H1 (cell line): ENCODE measurements at regions not wholly inside any gene's neighbourhood (a gene's known extent, or its start where the extent isn't known, plus 50 kb on each side); places are given as distances from the start of the nearest gene placed in this dataset.

Source experiments
- CTCF ChIA-PET: fragments of 300-600 bp; sonication (Branson Sonifier 250); formaldehyde crosslinking; loops from one replicate; lab custom pipeline; 2021; ENCODE audit not compliant: partially characterized antibody; lab: Charles Lee
- POLR2A ChIA-PET: fragments of 300-600 bp; sonication (Branson Sonifier 250); formaldehyde crosslinking; loops from one replicate; lab custom pipeline; 2021; ENCODE audit warnings: inconsistent platforms; ENCODE audit not compliant: partially characterized antibody; lab: Charles Lee
- DNase-seq, 2 experiments: peaks; one replicate each; pipeline versions ENCODE4 v3.0.0 to v3.0.0-alpha.2; 2010 to 2022; ENCODE audit warnings: low spot score in 2 of 2, low read depth in 1 of 2, mixed read lengths in 1 of 2
- FAIRE-seq: peaks from 2 replicates; lab custom pipeline; 2011; peaks lifted over from hg19 to GRCh38; lab: Jason Lieb, UNC
- H2AFZ ChIP-seq: 2 replicates; pipeline ENCODE4 v1.8.1; 2012; ENCODE audit warnings: low read length, inconsistent platforms
- H2AK5ac ChIP-seq: 2 replicates; pipeline ENCODE4 v1.6.1; 2013; ENCODE audit warnings: low read depth, low read length
- H2BK120ac ChIP-seq: replicated peaks from 2 replicates; pipeline ENCODE3; 2013; ENCODE audit warnings: low read depth, low read length, inconsistent platforms
- H2BK12ac ChIP-seq: 2 replicates; pipeline ENCODE4 v1.6.1; 2013; ENCODE audit warnings: low read depth, low read length
- H2BK15ac ChIP-seq: 2 replicates; pipeline ENCODE4 v1.6.1; 2013; ENCODE audit warnings: low read length
- H2BK20ac ChIP-seq: 2 replicates; pipeline ENCODE4 v1.6.1; 2013; ENCODE audit warnings: low read length
- H2BK5ac ChIP-seq: 2 replicates; pipeline ENCODE4 v1.6.1; 2013; ENCODE audit warnings: low read depth, low read length
- H3K14ac ChIP-seq: 2 replicates; pipeline ENCODE4 v1.6.1; 2013; ENCODE audit warnings: inconsistent platforms; ENCODE audit not compliant: insufficient read length
- H3K18ac ChIP-seq: 2 replicates; pipeline ENCODE4 v1.6.1; 2013; ENCODE audit warnings: low read length; ENCODE audit errors: extremely low read depth
- H3K23ac ChIP-seq: 2 replicates; pipeline ENCODE4 v1.6.1; 2013; ENCODE audit warnings: inconsistent platforms; ENCODE audit not compliant: insufficient read length
- H3K23me2 ChIP-seq: 2 replicates; pipeline ENCODE4 v1.6.1; 2013; ENCODE audit warnings: low read depth, low read length
- H3K27ac ChIP-seq: 2 replicates; pipeline ENCODE4 v1.6.1; 2011; ENCODE audit warnings: low read depth, low read length, inconsistent platforms
- H3K27me3 ChIP-seq, 4 experiments: replicated peaks in 1 of 4; 1 replicate in 1 of 4; 2 replicates in 3 of 4; pipeline versions ENCODE4 v1.6.1 to v1.8.1; 2011 to 2013; ENCODE audit warnings: low read length in 3 of 4, mild to moderate bottlenecking in 3 of 4, inconsistent platforms in 2 of 4, mixed read lengths in 2 of 4, moderate library complexity in 1 of 4; ENCODE audit not compliant: control insufficient read depth in 3 of 4, insufficient read depth in 3 of 4; ENCODE audit errors: extremely low read depth in 1 of 4
- H3K36me3 ChIP-seq, 4 experiments: 2 replicates each; pipeline versions ENCODE4 v1.6.1 to v1.8.1; 2011 to 2013; ENCODE audit warnings: mild to moderate bottlenecking in 4 of 4, low read length in 3 of 4, moderate library complexity in 2 of 4, control low read depth in 1 of 4, inconsistent platforms in 1 of 4; ENCODE audit not compliant: insufficient read depth in 4 of 4, control insufficient read depth in 2 of 4
- H3K4ac ChIP-seq: replicated peaks from 2 replicates; pipeline ENCODE3; 2013; ENCODE audit warnings: low read length, low read depth, mixed read lengths, inconsistent platforms; ENCODE audit not compliant: insufficient read length
- H3K4me1 ChIP-seq, 4 experiments: replicated peaks in 1 of 4; 1 replicate in 1 of 4; 2 replicates in 3 of 4; pipeline versions ENCODE4 v1.6.1 to v1.8.1; 2011 to 2013; ENCODE audit warnings: low read length in 3 of 4, inconsistent platforms in 2 of 4, mixed read lengths in 1 of 4; ENCODE audit not compliant: insufficient read depth in 4 of 4, control insufficient read depth in 3 of 4
- H3K4me2 ChIP-seq, 2 experiments: 2 replicates each; pipeline versions ENCODE4 v1.6.1 to v1.8.1; 2011 to 2013; ENCODE audit warnings: low read depth in 2 of 2, low read length in 2 of 2, control low read depth in 1 of 2, inconsistent platforms in 1 of 2, mild to moderate bottlenecking in 1 of 2; ENCODE audit not compliant: insufficient read depth in 1 of 2
- H3K4me3 ChIP-seq, 4 experiments: fragments of 200-600, 300-600 bp in 1 of 4; sonication (generic), shearing (Covaris generic), sonication (Bioruptor Twin) in 1 of 4; 2 replicates each; pipeline versions ENCODE4 v1.5.1 to v1.8.1; 2011 to 2016; ENCODE audit warnings: low read length in 4 of 4, low read depth in 3 of 4, control low read depth in 2 of 4, inconsistent platforms in 2 of 4, mild to moderate bottlenecking in 2 of 4, mixed read lengths in 1 of 4, moderate library complexity in 1 of 4; ENCODE audit not compliant: insufficient read depth in 2 of 4; ENCODE audit errors: extremely low read depth in 1 of 4
- H3K56ac ChIP-seq: replicated peaks from 2 replicates; pipeline ENCODE3; 2013; ENCODE audit warnings: low read depth, mild to moderate bottlenecking, mixed read lengths, low read length, inconsistent platforms; ENCODE audit not compliant: insufficient read length
- H3K79me1 ChIP-seq: 2 replicates; pipeline ENCODE4 v1.6.1; 2013; ENCODE audit warnings: low read depth, low read length, control low read depth
- H3K79me2 ChIP-seq, 2 experiments: 2 replicates each; pipeline versions ENCODE4 v1.6.1 to v1.8.1; 2012 to 2013; ENCODE audit warnings: low read length in 2 of 2, mild to moderate bottlenecking in 2 of 2, inconsistent platforms in 1 of 2; ENCODE audit not compliant: insufficient read depth in 2 of 2, control insufficient read depth in 1 of 2
- H3K9ac ChIP-seq, 4 experiments: replicated peaks in 1 of 4; 1 replicate in 1 of 4; 2 replicates in 3 of 4; pipeline versions ENCODE4 v1.6.1 to v1.8.1; 2011 to 2013; ENCODE audit warnings: low read depth in 3 of 4, low read length in 3 of 4, control low read depth in 2 of 4, mild to moderate bottlenecking in 2 of 4, moderate library complexity in 2 of 4, inconsistent platforms in 1 of 4; ENCODE audit errors: extremely low read depth in 1 of 4
- H3K9me3 ChIP-seq, 2 experiments: 2 replicates each; pipeline versions ENCODE4 v1.6.1 to v1.8.1; 2012 to 2013; ENCODE audit warnings: mild to moderate bottlenecking in 2 of 2, moderate library complexity in 2 of 2, control low read depth in 1 of 2, inconsistent platforms in 1 of 2, low read depth in 1 of 2, low read length in 1 of 2, mixed read lengths in 1 of 2; ENCODE audit not compliant: insufficient read depth in 2 of 2
- H4K20me1 ChIP-seq, 2 experiments: replicated peaks in 1 of 2; 2 replicates each; pipeline versions ENCODE3 to v1.8.1; 2011 to 2013; ENCODE audit warnings: inconsistent platforms in 2 of 2, low read length in 2 of 2, mild to moderate bottlenecking in 1 of 2; ENCODE audit not compliant: insufficient read depth in 2 of 2, control insufficient read depth in 1 of 2
- H4K5ac ChIP-seq: 2 replicates; pipeline ENCODE4 v1.6.1; 2013; ENCODE audit warnings: low read length, low read depth, mixed read lengths, inconsistent platforms; ENCODE audit not compliant: insufficient read length
- H4K8ac ChIP-seq: 2 replicates; pipeline ENCODE4 v1.8.0; 2013; ENCODE audit warnings: mild to moderate bottlenecking, moderate library complexity, low read length, inconsistent platforms; ENCODE audit not compliant: insufficient read depth; ENCODE audit errors: extremely low read depth
- H4K91ac ChIP-seq: replicated peaks from 2 replicates; pipeline ENCODE3; 2013; ENCODE audit warnings: low read length, mixed read lengths, inconsistent platforms; ENCODE audit not compliant: insufficient read length
- CBX5 ChIP-seq: fragments of 300-800, 300-1000 bp; sonication (generic); IDR thresholded peaks from 2 replicates; pipeline ENCODE4 v1.7.1; 2016; ENCODE audit warnings: antibody characterized with exemption, low read length, low read depth
- CHD2 ChIP-seq: IDR thresholded peaks from 2 replicates; pipeline ENCODE4 v1.6.1; 2012; ENCODE audit warnings: low read length, improper control_type of control experiment
- GABPA ChIP-seq: IDR thresholded peaks from 2 replicates; pipeline ENCODE4 v1.6.1; 2011; ENCODE audit warnings: mild to moderate bottlenecking, low read length, moderate library complexity, borderline replicate concordance; ENCODE audit not compliant: insufficient read depth
- JUN ChIP-seq: IDR thresholded peaks from 2 replicates; pipeline ENCODE4 v1.6.1; 2011; ENCODE audit warnings: low read depth, mild to moderate bottlenecking, improper control_type of control experiment, low read length
- KDM4A ChIP-seq: IDR thresholded peaks from one replicate; pipeline ENCODE4 v1.7.1; 2012; ENCODE audit warnings: low read depth, mild to moderate bottlenecking, moderate library complexity, low read length, inconsistent platforms; ENCODE audit not compliant: severe bottlenecking
- MAFK ChIP-seq: IDR thresholded peaks from 2 replicates; pipeline ENCODE4 v1.6.1; 2012; ENCODE audit warnings: low read depth, mild to moderate bottlenecking, improper control_type of control experiment, low read length
- POLR2AphosphoS5 ChIP-seq: IDR thresholded peaks from 2 replicates; pipeline ENCODE4 v1.6.1; 2011; ENCODE audit warnings: low read depth, low read length
- SIX5 ChIP-seq: IDR thresholded peaks from 2 replicates; pipeline ENCODE4 v1.6.1; 2011; ENCODE audit warnings: mild to moderate bottlenecking, low read depth, low read length
- TAF1 ChIP-seq: IDR thresholded peaks from 2 replicates; pipeline ENCODE4 v1.6.1; 2011; ENCODE audit warnings: mild to moderate bottlenecking, low read depth, low read length
- TAF7 ChIP-seq: optimal IDR thresholded peaks from 2 replicates; pipeline ENCODE3; 2011; ENCODE audit warnings: low read depth, mild to moderate bottlenecking, inconsistent platforms, low read length, moderate library complexity, borderline replicate concordance
- ZNF274 ChIP-seq: IDR thresholded peaks from 2 replicates; pipeline ENCODE4 v1.7.0; 2012; ENCODE audit warnings: low read length, borderline replicate concordance; ENCODE audit errors: extremely low read depth
- WGBS, 2 experiments: shearing (Covaris generic) in 1 of 2; methylation state at CpG; one replicate each; pipeline versions ENCODE4 v1.1.6 to v1.1.7; 2013 to 2015; ENCODE audit warnings: low lambda C conversion rate in 2 of 2, mixed read lengths in 2 of 2, inconsistent platforms in 1 of 2, low coverage in 1 of 2, missing lambda C conversion rate in 1 of 2; ENCODE audit not compliant: insufficient replicate concordance in 2 of 2, insufficient coverage in 1 of 2, insufficient read length in 1 of 2; ENCODE audit errors: extremely low coverage in 1 of 2, missing lambda C conversion rate in 1 of 2; 5-methylcytosine and 5-hydroxymethylcytosine counted together
- TF ChIP-seq, protein P1 (sequence below): IDR thresholded peaks from 2 replicates; pipeline ENCODE4 v1.6.1; 2012; ENCODE audit warnings: inconsistent platforms
- TF ChIP-seq, protein P2 (sequence below), 3 experiments: IDR thresholded peaks; 1 replicate in 2 of 3; 2 replicates in 1 of 3; pipeline versions ENCODE4 v1.5.1 to v1.6.1; 2011; ENCODE audit warnings: low read length in 3 of 3, mild to moderate bottlenecking in 3 of 3, inconsistent platforms in 2 of 3, low read depth in 1 of 3, moderate library complexity in 1 of 3; ENCODE audit not compliant: insufficient read depth in 1 of 3; ENCODE audit errors: control extremely low read depth in 1 of 3

DNA sequence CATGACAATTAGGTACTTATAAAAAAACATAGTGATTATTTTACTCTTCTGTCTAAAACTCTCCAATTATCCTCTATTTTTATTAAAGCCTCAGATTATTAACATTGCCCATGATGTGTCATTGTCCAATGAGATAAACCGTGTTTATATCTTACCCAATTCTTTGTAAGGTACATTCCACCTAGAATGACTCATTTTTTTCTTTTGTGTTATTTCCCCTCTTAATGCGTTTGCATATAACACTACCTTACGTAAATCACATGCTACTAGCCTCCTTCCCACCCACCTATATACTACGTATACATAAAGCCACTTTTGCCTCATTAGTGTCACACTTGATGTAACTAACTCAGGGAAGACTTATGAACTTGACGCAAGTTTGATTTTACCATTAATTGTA is 336.3 kb upstream of the PTCHD4 start:
- Histone ChIP-seq H3K18ac (no peak overlapping the region), H3K79me2 (no peaks in the 10 kb centered on the region), H3K27me3 (no peaks in the 10 kb centered on the region), H2AK5ac (no peak overlapping the region), H3K9me3 (no peaks in the 10 kb centered on the region), H4K91ac (no peak overlapping the region), H3K79me1 (no peaks in the 10 kb centered on the region), H3K36me3 (no peaks in the 10 kb centered on the region), H4K8ac (no peak overlapping the region), H3K9ac (no peak overlapping the region), H4K20me1 (no peaks in the 10 kb centered on the region), H2AFZ (no peak overlapping the region), H2BK15ac (no peak overlapping the region), H3K4me3 (no peak overlapping the region), H3K27ac (no peak overlapping the region), H2BK20ac (no peak overlapping the region), H3K4ac (no peak overlapping the region), H3K23ac (no peak overlapping the region), H3K14ac (no peak overlapping the region), H4K5ac (no peak overlapping the region), H2BK12ac (no peak overlapping the region), H3K4me2 (no peak overlapping the region), H2BK120ac (no peak overlapping the region), H3K56ac (no peak overlapping the region), H2BK5ac (no peak overlapping the region), H3K23me2 (no peaks in the 10 kb centered on the region), H3K4me1 (no peaks in the 10 kb centered on the region)
- FAIRE-seq (no peak), DNase-seq (no peak)
- WGBS, 2 experiments: 94 to 100% methylated on average over 2 to 5 of the region's 5 CpGs
- POLR2A ChIA-PET: no interaction called here
- CTCF ChIA-PET: no interaction called here
- TF ChIP-seq, protein P1, sequence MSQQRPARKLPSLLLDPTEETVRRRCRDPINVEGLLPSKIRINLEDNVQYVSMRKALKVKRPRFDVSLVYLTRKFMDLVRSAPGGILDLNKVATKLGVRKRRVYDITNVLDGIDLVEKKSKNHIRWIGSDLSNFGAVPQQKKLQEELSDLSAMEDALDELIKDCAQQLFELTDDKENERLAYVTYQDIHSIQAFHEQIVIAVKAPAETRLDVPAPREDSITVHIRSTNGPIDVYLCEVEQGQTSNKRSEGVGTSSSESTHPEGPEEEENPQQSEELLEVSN: no peak
- TF ChIP-seq CBX5: no peak
- no peak for TF ChIP-seq MAFK
- TF ChIP-seq KDM4A: no peak
- no peak for TF ChIP-seq JUN
- TF ChIP-seq ZNF274: no peak
- no peak for TF ChIP-seq GABPA
- TF ChIP-seq SIX5: no peak
- no peak for TF ChIP-seq POLR2AphosphoS5
- TF ChIP-seq, protein P2, sequence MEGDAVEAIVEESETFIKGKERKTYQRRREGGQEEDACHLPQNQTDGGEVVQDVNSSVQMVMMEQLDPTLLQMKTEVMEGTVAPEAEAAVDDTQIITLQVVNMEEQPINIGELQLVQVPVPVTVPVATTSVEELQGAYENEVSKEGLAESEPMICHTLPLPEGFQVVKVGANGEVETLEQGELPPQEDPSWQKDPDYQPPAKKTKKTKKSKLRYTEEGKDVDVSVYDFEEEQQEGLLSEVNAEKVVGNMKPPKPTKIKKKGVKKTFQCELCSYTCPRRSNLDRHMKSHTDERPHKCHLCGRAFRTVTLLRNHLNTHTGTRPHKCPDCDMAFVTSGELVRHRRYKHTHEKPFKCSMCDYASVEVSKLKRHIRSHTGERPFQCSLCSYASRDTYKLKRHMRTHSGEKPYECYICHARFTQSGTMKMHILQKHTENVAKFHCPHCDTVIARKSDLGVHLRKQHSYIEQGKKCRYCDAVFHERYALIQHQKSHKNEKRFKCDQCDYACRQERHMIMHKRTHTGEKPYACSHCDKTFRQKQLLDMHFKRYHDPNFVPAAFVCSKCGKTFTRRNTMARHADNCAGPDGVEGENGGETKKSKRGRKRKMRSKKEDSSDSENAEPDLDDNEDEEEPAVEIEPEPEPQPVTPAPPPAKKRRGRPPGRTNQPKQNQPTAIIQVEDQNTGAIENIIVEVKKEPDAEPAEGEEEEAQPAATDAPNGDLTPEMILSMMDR (IDR thresholded peaks at IDR 0.05; ENCODE audit: control extremely low read depth in 1 of 3, insufficient read depth in 1 of 3, low read depth in 1 of 3, low read length in 3 of 3): no peak
- TF ChIP-seq CHD2: no peak
- TF ChIP-seq TAF1: no peak
- TF ChIP-seq TAF7: no peak
